IMR-90 (cell line): ENCODE measurements at regions not wholly inside any gene's neighbourhood (a gene's known extent, or its start where the extent isn't known, plus 50 kb on each side); places are given as distances from the start of the nearest gene placed in this dataset. TPM values are rescaled to one million over a fixed set of nuclear protein-coding genes. Genes with fewer than 3 reads are reported as not detected.

Source experiments
- microRNA-seq, 2 experiments: library from miRNA; stranded (forward) in 1 of 2; unstranded in 1 of 2; fragments of 10-50 nt in 1 of 2; fragments of <30 nt in 1 of 2; gene quantifications in 1 of 2; microRNA quantifications in 1 of 2; one replicate each; pipeline versions ENCODE3 to v1.1.0; 2013 to 2020; ENCODE audit not compliant: insufficient read depth in 1 of 2, insufficient read length in 1 of 2, unreplicated experiment in 1 of 2
- small RNA-seq, 5 experiments: library from RNA; depleted of rRNA; stranded (forward); fragments of <200 nt; gene quantifications; one replicate each; pipeline ENCODE3, GENCODE V24; 2012

Small RNAs in the stretch of these regions (microRNA-seq; reads per million reads assigned to microRNA genes)
- 0 to 0.37 reads per million in 2 experiments for gene MIR3681 (ENCODE audit: insufficient read depth in 1 of 2, insufficient read length in 1 of 2, unreplicated experiment in 1 of 2)
- not detected for gene RF00093 (ENCODE audit: insufficient read depth, insufficient read length)
- not detected for gene RNU6-843P (ENCODE audit: insufficient read depth, insufficient read length)

Small RNAs in the stretch of these regions (small RNA-seq; reads per million reads assigned to genes)
- 0 reads per million in 5 experiments for gene MIR3681
- 0 reads per million in 5 experiments for gene RF00093
- gene RNU6-843P, result 0 reads per million in 5 experiments
